Stimulated activated CD8-positive, alpha-beta memory T cell treated with anti-CD3 and anti-CD28 coated beads, Interleukin-7, amount 100 ng/mL, for 1 hour (primary cell): ENCODE measurements at regions not wholly inside any gene's neighbourhood (a gene's known extent, or its start where the extent isn't known, plus 50 kb on each side); places are given as distances from the start of the nearest gene placed in this dataset.
"Not testable (repeated sequence)": the region's sequence is repeated elsewhere in the genome, so short reads cannot be mapped to it uniquely, and the experiment has no call there.

Source experiments
- DNase-seq, 2 donors: peaks; one replicate each; pipeline ENCODE4 v3.0.0-alpha.2; 2020; ENCODE audit warnings: low read depth in 2 of 2

- no peak for DNase-seq
Measured at GRCh38 chr14:30309405-30309804, 249.6 kb upstream of the G2E3 start.

GRCh38 chr14:30312214-30312613 lies 246.7 kb upstream of the G2E3 start:
- no peak for DNase-seq

- DNase-seq = no peak
Measured at GRCh38 chr14:30317729-30318128, 241.2 kb upstream of the G2E3 start.

- DNase-seq = no peak
Measured at GRCh38 chr14:30322819-30323218, 236.1 kb upstream of the G2E3 start.

GRCh38 chr14:30330033-30330432 lies 228.9 kb upstream of the G2E3 start:
- DNase-seq = no peak

GRCh38 chr14:30330445-30330844 lies 228.5 kb upstream of the G2E3 start:
- DNase-seq = no peak

GRCh38 chr14:30331030-30331429 lies 227.9 kb upstream of the G2E3 start:
- no peak for DNase-seq

- no peak for DNase-seq
Measured at GRCh38 chr14:30332374-30332773, 226.6 kb upstream of the G2E3 start.

GRCh38 chr14:30333934-30334333 lies 225.0 kb upstream of the G2E3 start:
- DNase-seq = no peak

GRCh38 chr14:30337456-30337855 lies 221.5 kb upstream of the G2E3 start:
- no peak for DNase-seq

- no peak for DNase-seq
Measured at GRCh38 chr14:30339311-30339901, 219.6 kb upstream of the G2E3 start.

- no peak for DNase-seq
Measured at GRCh38 chr14:30340495-30340894, 218.5 kb upstream of the G2E3 start.

- DNase-seq = no peak
Measured at GRCh38 chr14:30345511-30345910, 213.4 kb upstream of the G2E3 start.

GRCh38 chr14:30348445-30348844 lies 210.5 kb upstream of the G2E3 start:
- DNase-seq = no peak

- DNase-seq = no peak
Measured at GRCh38 chr14:30349520-30349919, 209.4 kb upstream of the G2E3 start.

- DNase-seq = no peak
Measured at GRCh38 chr14:30354439-30354838, 204.5 kb upstream of the G2E3 start.

GRCh38 chr14:30355431-30355913 lies 203.5 kb upstream of the G2E3 start:
- no peak for DNase-seq

GRCh38 chr14:30356438-30357202 lies 202.3 kb upstream of the G2E3 start:
- DNase-seq = no peak

GRCh38 chr14:30357791-30358190 lies 201.2 kb upstream of the G2E3 start:
- DNase-seq = no peak

- no peak for DNase-seq
Measured at GRCh38 chr14:30362369-30363218, 196.4 kb upstream of the G2E3 start.

- DNase-seq = not testable (repeated sequence)
Measured at GRCh38 chr14:30363219-30363880, 195.6 kb upstream of the G2E3 start.
